ENCODE measurements at regions not wholly inside any gene's neighbourhood (a gene's known extent, or its start where the extent isn't known, plus 50 kb on each side); places are given as distances from the start of the nearest gene placed in this dataset.
A peak's percentile ranks its signal among the peaks of the same experiment; 100 is the strongest.

DNA sequence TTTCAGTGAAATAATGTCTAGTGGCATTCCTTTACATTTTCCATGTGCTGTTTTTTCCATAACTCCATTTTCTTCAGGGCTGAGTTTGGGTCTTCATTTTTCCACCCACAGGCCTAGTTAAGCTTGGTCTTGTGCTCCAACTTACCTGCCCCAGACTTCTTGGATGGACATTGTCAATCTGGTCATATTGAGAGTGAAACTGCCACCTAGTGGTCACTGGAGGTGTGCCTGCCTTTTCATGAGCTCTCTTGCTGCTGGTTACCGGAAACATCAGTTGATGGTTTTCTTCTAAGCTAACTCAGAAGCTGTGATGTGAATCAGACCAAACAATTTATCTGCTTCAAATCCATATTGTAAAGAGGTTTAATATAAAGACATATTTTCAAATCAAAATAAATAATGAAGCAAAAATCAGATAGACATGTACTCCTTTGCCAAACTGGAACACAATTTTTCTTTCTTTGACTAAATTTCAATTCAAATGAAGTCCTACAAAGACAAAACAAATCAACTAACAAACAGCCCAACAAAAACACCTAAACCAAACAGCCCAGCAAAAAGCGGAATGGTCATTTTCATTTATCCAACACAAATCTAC, 135.1 kb upstream of the RASGRP1 start:
- Histone ChIP-seq H3K27me3 (ENCODE audit: control insufficient read depth, low read length) (peaks cover 6% of the 10 kb centered on the region), H3K9me2 (replicated peaks; ENCODE audit: control insufficient read depth, low read length) (no peaks in the 10 kb centered on the region)

GRCh38 chr15:38701149-38701548, 136.5 kb upstream of the RASGRP1 start:
- Histone ChIP-seq H3K27ac (ENCODE audit: low read depth, low read length) (no peak overlapping the region), H3K9me3 (ENCODE audit: control insufficient read depth, insufficient read depth, low read length) (no peaks in the 10 kb centered on the region), H3K4me3 (ENCODE audit: low read length) (no peak overlapping the region), H3F3A (ENCODE audit: control insufficient read depth, insufficient read depth) (no peaks in the 10 kb centered on the region), H3K27me3 (ENCODE audit: control insufficient read depth, low read length) (peaks cover 14% of the 10 kb centered on the region), H4K20me1 (ENCODE audit: control insufficient read depth, insufficient read depth, low read depth, low read length) (no peaks in the 10 kb centered on the region), H3K4me1 (ENCODE audit: control insufficient read depth, low read length) (no peaks in the 10 kb centered on the region), H3K4me2 (ENCODE audit: low read length) (no peak overlapping the region), H3K79me2 (ENCODE audit: control insufficient read depth, low read length) (no peaks in the 10 kb centered on the region), H3K9me2 (replicated peaks; ENCODE audit: control insufficient read depth, low read length) (no peaks in the 10 kb centered on the region), H3K36me3 (ENCODE audit: control insufficient read depth, low read length) (no peaks in the 10 kb centered on the region)
- TF ChIP-seq CTCF (IDR thresholded peaks at IDR 0.05; ENCODE audit: low read depth, low read length, poor library complexity, severe bottlenecking) = no peak
- no peak for TF ChIP-seq EZH2phosphoT487 (IDR thresholded peaks at IDR 0.05; ENCODE audit: borderline replicate concordance, low read length)

More for the DNA sequence above, 135.1 kb upstream of the RASGRP1 start:
- Histone ChIP-seq H3K4me2 (ENCODE audit: low read length) (no peak overlapping the region), H3K4me1 (ENCODE audit: control insufficient read depth, low read length) (no peaks in the 10 kb centered on the region), H3K79me2 (ENCODE audit: control insufficient read depth, low read length) (no peaks in the 10 kb centered on the region), H3K27ac (ENCODE audit: low read depth, low read length) (no peak overlapping the region), H3K9me3 (ENCODE audit: control insufficient read depth, insufficient read depth, low read length) (no peaks in the 10 kb centered on the region), H3K4me3 (ENCODE audit: low read length) (no peak overlapping the region), H4K20me1 (ENCODE audit: control insufficient read depth, insufficient read depth, low read depth, low read length) (no peaks in the 10 kb centered on the region), H3F3A (ENCODE audit: control insufficient read depth, insufficient read depth) (no peaks in the 10 kb centered on the region), H3K36me3 (ENCODE audit: control insufficient read depth, low read length) (no peaks in the 10 kb centered on the region)
- TF ChIP-seq CTCF (IDR thresholded peaks at IDR 0.05; ENCODE audit: low read depth, low read length, poor library complexity, severe bottlenecking) = peak; percentile 95
- TF ChIP-seq EZH2phosphoT487 (IDR thresholded peaks at IDR 0.05; ENCODE audit: borderline replicate concordance, low read length) = no peak

- H3K27ac ChIP-seq (ENCODE audit: low read depth, low read length) = no peak overlapping the region
- H3K9me2 ChIP-seq (replicated peaks; ENCODE audit: control insufficient read depth, low read length) = no peaks in the 10 kb centered on the region
- H3K4me2 ChIP-seq (ENCODE audit: low read length) = no peak overlapping the region
- peaks cover 14% of the 10 kb centered on the region for H3K27me3 ChIP-seq (ENCODE audit: control insufficient read depth, low read length)
- H3K9me3 ChIP-seq (ENCODE audit: control insufficient read depth, insufficient read depth, low read length) = no peaks in the 10 kb centered on the region
- no peaks in the 10 kb centered on the region for H3K4me1 ChIP-seq (ENCODE audit: control insufficient read depth, low read length)
- TF ChIP-seq CTCF (IDR thresholded peaks at IDR 0.05; ENCODE audit: low read depth, low read length, poor library complexity, severe bottlenecking) = no peak
- no peak for TF ChIP-seq EZH2phosphoT487 (IDR thresholded peaks at IDR 0.05; ENCODE audit: borderline replicate concordance, low read length)
- H3K4me3 ChIP-seq (ENCODE audit: low read length) = no peak overlapping the region
- H4K20me1 ChIP-seq (ENCODE audit: control insufficient read depth, insufficient read depth, low read depth, low read length) = no peaks in the 10 kb centered on the region
- H3K79me2 ChIP-seq (ENCODE audit: control insufficient read depth, low read length) = no peaks in the 10 kb centered on the region
- no peaks in the 10 kb centered on the region for H3K36me3 ChIP-seq (ENCODE audit: control insufficient read depth, low read length)
- H3F3A ChIP-seq (ENCODE audit: control insufficient read depth, insufficient read depth) = no peaks in the 10 kb centered on the region
Observed at GRCh38 chr15:38702178-38702912, 137.7 kb upstream of the RASGRP1 start.
